H1 (cell line): ENCODE measurements at regions not wholly inside any gene's neighbourhood (a gene's known extent, or its start where the extent isn't known, plus 50 kb on each side); places are given as distances from the start of the nearest gene placed in this dataset.

Source experiments
- CTCF ChIA-PET: fragments of 300-600 bp; sonication (Branson Sonifier 250); formaldehyde crosslinking; loops from one replicate; lab custom pipeline; 2021; ENCODE audit not compliant: partially characterized antibody; lab: Charles Lee
- POLR2A ChIA-PET: fragments of 300-600 bp; sonication (Branson Sonifier 250); formaldehyde crosslinking; loops from one replicate; lab custom pipeline; 2021; ENCODE audit warnings: inconsistent platforms; ENCODE audit not compliant: partially characterized antibody; lab: Charles Lee
- DNase-seq, 2 experiments: peaks; one replicate each; pipeline versions ENCODE4 v3.0.0 to v3.0.0-alpha.2; 2010 to 2022; ENCODE audit warnings: low spot score in 2 of 2, low read depth in 1 of 2, mixed read lengths in 1 of 2
- FAIRE-seq: peaks from 2 replicates; lab custom pipeline; 2011; peaks lifted over from hg19 to GRCh38; lab: Jason Lieb, UNC
- H2AFZ ChIP-seq: 2 replicates; pipeline ENCODE4 v1.8.1; 2012; ENCODE audit warnings: low read length, inconsistent platforms
- H2AK5ac ChIP-seq: 2 replicates; pipeline ENCODE4 v1.6.1; 2013; ENCODE audit warnings: low read depth, low read length
- H2BK120ac ChIP-seq: replicated peaks from 2 replicates; pipeline ENCODE3; 2013; ENCODE audit warnings: low read depth, low read length, inconsistent platforms
- H2BK12ac ChIP-seq: 2 replicates; pipeline ENCODE4 v1.6.1; 2013; ENCODE audit warnings: low read depth, low read length
- H2BK15ac ChIP-seq: 2 replicates; pipeline ENCODE4 v1.6.1; 2013; ENCODE audit warnings: low read length
- H2BK20ac ChIP-seq: 2 replicates; pipeline ENCODE4 v1.6.1; 2013; ENCODE audit warnings: low read length
- H2BK5ac ChIP-seq: 2 replicates; pipeline ENCODE4 v1.6.1; 2013; ENCODE audit warnings: low read depth, low read length
- H3K14ac ChIP-seq: 2 replicates; pipeline ENCODE4 v1.6.1; 2013; ENCODE audit warnings: inconsistent platforms; ENCODE audit not compliant: insufficient read length
- H3K18ac ChIP-seq: 2 replicates; pipeline ENCODE4 v1.6.1; 2013; ENCODE audit warnings: low read length; ENCODE audit errors: extremely low read depth
- H3K23ac ChIP-seq: 2 replicates; pipeline ENCODE4 v1.6.1; 2013; ENCODE audit warnings: inconsistent platforms; ENCODE audit not compliant: insufficient read length
- H3K23me2 ChIP-seq: 2 replicates; pipeline ENCODE4 v1.6.1; 2013; ENCODE audit warnings: low read depth, low read length
- H3K27ac ChIP-seq: 2 replicates; pipeline ENCODE4 v1.6.1; 2011; ENCODE audit warnings: low read depth, low read length, inconsistent platforms
- H3K27me3 ChIP-seq, 4 experiments: replicated peaks in 1 of 4; 1 replicate in 1 of 4; 2 replicates in 3 of 4; pipeline versions ENCODE4 v1.6.1 to v1.8.1; 2011 to 2013; ENCODE audit warnings: low read length in 3 of 4, mild to moderate bottlenecking in 3 of 4, inconsistent platforms in 2 of 4, mixed read lengths in 2 of 4, moderate library complexity in 1 of 4; ENCODE audit not compliant: control insufficient read depth in 3 of 4, insufficient read depth in 3 of 4; ENCODE audit errors: extremely low read depth in 1 of 4
- H3K36me3 ChIP-seq, 4 experiments: 2 replicates each; pipeline versions ENCODE4 v1.6.1 to v1.8.1; 2011 to 2013; ENCODE audit warnings: mild to moderate bottlenecking in 4 of 4, low read length in 3 of 4, moderate library complexity in 2 of 4, control low read depth in 1 of 4, inconsistent platforms in 1 of 4; ENCODE audit not compliant: insufficient read depth in 4 of 4, control insufficient read depth in 2 of 4
- H3K4ac ChIP-seq: replicated peaks from 2 replicates; pipeline ENCODE3; 2013; ENCODE audit warnings: low read length, low read depth, mixed read lengths, inconsistent platforms; ENCODE audit not compliant: insufficient read length
- H3K4me1 ChIP-seq, 4 experiments: replicated peaks in 1 of 4; 1 replicate in 1 of 4; 2 replicates in 3 of 4; pipeline versions ENCODE4 v1.6.1 to v1.8.1; 2011 to 2013; ENCODE audit warnings: low read length in 3 of 4, inconsistent platforms in 2 of 4, mixed read lengths in 1 of 4; ENCODE audit not compliant: insufficient read depth in 4 of 4, control insufficient read depth in 3 of 4
- H3K4me2 ChIP-seq, 2 experiments: 2 replicates each; pipeline versions ENCODE4 v1.6.1 to v1.8.1; 2011 to 2013; ENCODE audit warnings: low read depth in 2 of 2, low read length in 2 of 2, control low read depth in 1 of 2, inconsistent platforms in 1 of 2, mild to moderate bottlenecking in 1 of 2; ENCODE audit not compliant: insufficient read depth in 1 of 2
- H3K4me3 ChIP-seq, 4 experiments: fragments of 200-600, 300-600 bp in 1 of 4; sonication (generic), shearing (Covaris generic), sonication (Bioruptor Twin) in 1 of 4; 2 replicates each; pipeline versions ENCODE4 v1.5.1 to v1.8.1; 2011 to 2016; ENCODE audit warnings: low read length in 4 of 4, low read depth in 3 of 4, control low read depth in 2 of 4, inconsistent platforms in 2 of 4, mild to moderate bottlenecking in 2 of 4, mixed read lengths in 1 of 4, moderate library complexity in 1 of 4; ENCODE audit not compliant: insufficient read depth in 2 of 4; ENCODE audit errors: extremely low read depth in 1 of 4
- H3K56ac ChIP-seq: replicated peaks from 2 replicates; pipeline ENCODE3; 2013; ENCODE audit warnings: low read depth, mild to moderate bottlenecking, mixed read lengths, low read length, inconsistent platforms; ENCODE audit not compliant: insufficient read length
- H3K79me1 ChIP-seq: 2 replicates; pipeline ENCODE4 v1.6.1; 2013; ENCODE audit warnings: low read depth, low read length, control low read depth
- H3K79me2 ChIP-seq, 2 experiments: 2 replicates each; pipeline versions ENCODE4 v1.6.1 to v1.8.1; 2012 to 2013; ENCODE audit warnings: low read length in 2 of 2, mild to moderate bottlenecking in 2 of 2, inconsistent platforms in 1 of 2; ENCODE audit not compliant: insufficient read depth in 2 of 2, control insufficient read depth in 1 of 2
- H3K9ac ChIP-seq, 4 experiments: replicated peaks in 1 of 4; 1 replicate in 1 of 4; 2 replicates in 3 of 4; pipeline versions ENCODE4 v1.6.1 to v1.8.1; 2011 to 2013; ENCODE audit warnings: low read depth in 3 of 4, low read length in 3 of 4, control low read depth in 2 of 4, mild to moderate bottlenecking in 2 of 4, moderate library complexity in 2 of 4, inconsistent platforms in 1 of 4; ENCODE audit errors: extremely low read depth in 1 of 4
- H3K9me3 ChIP-seq, 2 experiments: 2 replicates each; pipeline versions ENCODE4 v1.6.1 to v1.8.1; 2012 to 2013; ENCODE audit warnings: mild to moderate bottlenecking in 2 of 2, moderate library complexity in 2 of 2, control low read depth in 1 of 2, inconsistent platforms in 1 of 2, low read depth in 1 of 2, low read length in 1 of 2, mixed read lengths in 1 of 2; ENCODE audit not compliant: insufficient read depth in 2 of 2
- H4K20me1 ChIP-seq, 2 experiments: replicated peaks in 1 of 2; 2 replicates each; pipeline versions ENCODE3 to v1.8.1; 2011 to 2013; ENCODE audit warnings: inconsistent platforms in 2 of 2, low read length in 2 of 2, mild to moderate bottlenecking in 1 of 2; ENCODE audit not compliant: insufficient read depth in 2 of 2, control insufficient read depth in 1 of 2
- H4K5ac ChIP-seq: 2 replicates; pipeline ENCODE4 v1.6.1; 2013; ENCODE audit warnings: low read length, low read depth, mixed read lengths, inconsistent platforms; ENCODE audit not compliant: insufficient read length
- H4K8ac ChIP-seq: 2 replicates; pipeline ENCODE4 v1.8.0; 2013; ENCODE audit warnings: mild to moderate bottlenecking, moderate library complexity, low read length, inconsistent platforms; ENCODE audit not compliant: insufficient read depth; ENCODE audit errors: extremely low read depth
- H4K91ac ChIP-seq: replicated peaks from 2 replicates; pipeline ENCODE3; 2013; ENCODE audit warnings: low read length, mixed read lengths, inconsistent platforms; ENCODE audit not compliant: insufficient read length
- CHD2 ChIP-seq: IDR thresholded peaks from 2 replicates; pipeline ENCODE4 v1.6.1; 2012; ENCODE audit warnings: low read length, improper control_type of control experiment
- EP300 ChIP-seq, 2 experiments: IDR thresholded peaks; 1 replicate in 1 of 2; 2 replicates in 1 of 2; pipeline ENCODE4 v1.6.1; 2011 to 2012; ENCODE audit warnings: low read depth in 2 of 2, low read length in 2 of 2, mild to moderate bottlenecking in 2 of 2, borderline replicate concordance in 1 of 2, inconsistent platforms in 1 of 2, moderate library complexity in 1 of 2
- EZH2 ChIP-seq: fragments of 200-600 bp; sonication (generic); IDR thresholded peaks from 2 replicates; pipeline ENCODE4 v1.7.1; 2012; ENCODE audit warnings: low read depth, mild to moderate bottlenecking, moderate library complexity, low read length, inconsistent platforms; ENCODE audit not compliant: severe bottlenecking
- FOSL1 ChIP-seq: IDR thresholded peaks from 2 replicates; pipeline ENCODE4 v1.6.1; 2011; ENCODE audit warnings: mild to moderate bottlenecking, low read depth, low read length, moderate library complexity; ENCODE audit not compliant: insufficient read depth
- GABPA ChIP-seq: IDR thresholded peaks from 2 replicates; pipeline ENCODE4 v1.6.1; 2011; ENCODE audit warnings: mild to moderate bottlenecking, low read length, moderate library complexity, borderline replicate concordance; ENCODE audit not compliant: insufficient read depth
- KDM4A ChIP-seq: IDR thresholded peaks from one replicate; pipeline ENCODE4 v1.7.1; 2012; ENCODE audit warnings: low read depth, mild to moderate bottlenecking, moderate library complexity, low read length, inconsistent platforms; ENCODE audit not compliant: severe bottlenecking
- NRF1 ChIP-seq: IDR thresholded peaks from 2 replicates; pipeline ENCODE4 v1.6.1; 2011; ENCODE audit warnings: mild to moderate bottlenecking, low read depth, low read length, improper control_type of control experiment
- POU5F1 ChIP-seq: IDR thresholded peaks from 2 replicates; pipeline ENCODE4 v1.6.1; 2011; ENCODE audit warnings: low read depth, mild to moderate bottlenecking, low read length, moderate library complexity
- RNF2 ChIP-seq: fragments of 200-900, 300-1000 bp; sonication (generic); IDR thresholded peaks from 2 replicates; pipeline ENCODE4 v1.7.1; 2016; ENCODE audit warnings: borderline replicate concordance, low read depth, mild to moderate bottlenecking, antibody characterized with exemption, low read length; ENCODE audit not compliant: poor library complexity, severe bottlenecking; ENCODE audit errors: missing control alignments
- SP2 ChIP-seq: IDR thresholded peaks from 2 replicates; pipeline ENCODE4 v1.6.1; 2012; ENCODE audit warnings: mild to moderate bottlenecking, low read length, inconsistent platforms
- WGBS, 2 experiments: shearing (Covaris generic) in 1 of 2; methylation state at CpG; one replicate each; pipeline versions ENCODE4 v1.1.6 to v1.1.7; 2013 to 2015; ENCODE audit warnings: low lambda C conversion rate in 2 of 2, mixed read lengths in 2 of 2, inconsistent platforms in 1 of 2, low coverage in 1 of 2, missing lambda C conversion rate in 1 of 2; ENCODE audit not compliant: insufficient replicate concordance in 2 of 2, insufficient coverage in 1 of 2, insufficient read length in 1 of 2; ENCODE audit errors: extremely low coverage in 1 of 2, missing lambda C conversion rate in 1 of 2; 5-methylcytosine and 5-hydroxymethylcytosine counted together

GRCh38 chr14:98444077-98444476 lies 827.9 kb downstream of the BCL11B start:
- Histone ChIP-seq H4K5ac (no peak overlapping the region), H3K27ac (no peak overlapping the region), H3K9ac (no peak overlapping the region), H3K79me1 (no peaks in the 10 kb centered on the region; the same call in 1 of the 2 replicates), H3K23me2 (no peaks in the 10 kb centered on the region), H3K27me3 (no peaks in the 10 kb centered on the region; a peak in 1 of 7 replicates), H3K4me2 (no peak overlapping the region), H3K4ac (no peak overlapping the region), H4K91ac (no peak overlapping the region), H3K4me1 (peaks cover 0 to 4% (median 0%) of the 10 kb centered on the region in 4 experiments; a peak in 1 of 7 replicates), H2BK5ac (no peak overlapping the region), H2BK20ac (no peak overlapping the region), H2AFZ (no peak overlapping the region), H4K20me1 (no peaks in the 10 kb centered on the region), H3K79me2 (no peaks in the 10 kb centered on the region), H2BK120ac (no peak overlapping the region), H2BK15ac (no peak overlapping the region), H3K9me3 (no peaks in the 10 kb centered on the region), H3K4me3 (no peak overlapping the region), H3K36me3 (no peaks in the 10 kb centered on the region), H3K14ac (no peak overlapping the region), H2AK5ac (no peak overlapping the region), H3K18ac (no peak overlapping the region), H3K23ac (no peak overlapping the region), H4K8ac (no peak overlapping the region), H3K56ac (no peak overlapping the region), H2BK12ac (no peak overlapping the region)
- WGBS, 2 experiments = 94% methylated on average over 2 of the region's 2 CpGs; no CpG with 5 or more reads in 1 of the 2 experiments
- no peak for TF ChIP-seq GABPA
- no peak for TF ChIP-seq RNF2
- no peak for TF ChIP-seq CHD2
- no peak for TF ChIP-seq FOSL1
- TF ChIP-seq SP2 = no peak
- no peak for TF ChIP-seq KDM4A
- TF ChIP-seq NRF1 = no peak
- no peak for TF ChIP-seq POU5F1
- no peak for TF ChIP-seq EP300 (IDR thresholded peaks at IDR 0.05; ENCODE audit: borderline replicate concordance in 1 of 2, low read depth in 2 of 2, low read length in 2 of 2)
- TF ChIP-seq EZH2 = no peak
- ChIA-PET CTCF (interaction anchor here (1.0 kb wide), 1 partner anchor 25 kb away, joined by 3 read pairs; no protein-coding TSS in a partner anchor), POLR2A (no interaction called here)
- no peak for DNase-seq
- no peak for FAIRE-seq
